Right lobe of liver (tissue), 6 donors: ENCODE measurements at regions not wholly inside any gene's neighbourhood (a gene's known extent, or its start where the extent isn't known, plus 50 kb on each side); places are given as distances from the start of the nearest gene placed in this dataset.

Experiments used
- ATAC-seq, 4 donors: fragments of 200-7000 bp; cut with Tn5 transposase; one replicate each; pipeline ENCODE4 v1.9.1; 2020; ENCODE audit warnings: mild to moderate bottlenecking in 4 of 4, moderate library complexity in 4 of 4
- DNase-seq, 3 donors: peaks; one replicate each; pipeline ENCODE4 v3.0.0-alpha.2; 2020
- H3K27ac ChIP-seq, 3 donors: fragments of 200-600 bp; one replicate each; pipeline ENCODE4 v1.8.0; 2022
- H3K27me3 ChIP-seq, 2 donors: fragments of 200-600 bp; one replicate each; pipeline ENCODE4 v1.8.0; 2022
- H3K36me3 ChIP-seq, 4 donors: fragments of 200-600 bp; sonication (generic) in 1 of 4; one replicate each; pipeline versions ENCODE4 v1.5.1 to v1.8.0; 2017 to 2022; ENCODE audit warnings: control low read depth in 1 of 4
- H3K4me1 ChIP-seq, 4 donors: fragments of 200-600 bp; sonication (generic) in 1 of 4; one replicate each; pipeline versions ENCODE4 v1.5.1 to v1.8.0; 2017 to 2022; ENCODE audit warnings: control low read depth in 1 of 4
- H3K4me3 ChIP-seq, 3 donors: fragments of 200-600 bp; one replicate each; pipeline ENCODE4 v1.8.0; 2022
- H3K9me3 ChIP-seq, 4 donors: fragments of 200-600 bp; sonication (generic) in 1 of 4; one replicate each; pipeline versions ENCODE4 v1.5.1 to v1.8.0; 2017 to 2022; ENCODE audit warnings: control low read depth in 1 of 4
- CTCF ChIP-seq, 4 donors: fragments of 200-600 bp in 3 of 4; fragments of 450-650 bp in 1 of 4; IDR thresholded peaks; one replicate each; pipeline versions ENCODE4 v1.5.1 to v1.8.0; 2016 to 2022; ENCODE audit warnings: antibody characterized with exemption in 4 of 4, mild to moderate bottlenecking in 2 of 4
- POLR2A ChIP-seq: fragments of 450-650 bp; IDR thresholded peaks from one replicate; pipeline ENCODE4 v1.6.1; 2017; ENCODE audit warnings: antibody characterized with exemption, mild to moderate bottlenecking
- WGBS: methylation state at CpG from one replicate; pipeline ENCODE4 v1.1.6; 2018; ENCODE audit warnings: low coverage, low lambda C conversion rate; ENCODE audit not compliant: insufficient coverage; ENCODE audit errors: missing lambda C conversion rate; 5-methylcytosine and 5-hydroxymethylcytosine counted together
- intact Hi-C, 2 donors: fragments of 100-400 bp; cut with DNase I; formaldehyde crosslinking; loops; one replicate each; pipeline versions ENCODE4 v1.11.2 to v1.14.1; 2022
- donor health status: DM: no; HTN: yes; CAD: no.
- donor health status: DM: no; HTN: no; CAD: no.
- donor health status: DM: no; HTN: no; CAD: no.
- donor health status: DM: no; HTN: yes; CAD: no.
- donor health status: DM: no; HTN: yes; CAD: no.

- intact Hi-C loops, result no loop called here
- ATAC-seq (peak in 1 of 4 donors; percentile 54), DNase-seq (no peak)
- Histone ChIP-seq H3K27me3 (no peaks in the 10 kb centered on the region), H3K9me3 (peaks cover 0 to 3% (median 0%) of the 10 kb centered on the region in 4 donors), H3K36me3 (no peaks in the 10 kb centered on the region), H3K4me3 (no peak overlapping the region), H3K4me1 (no peaks in the 10 kb centered on the region), H3K27ac (no peak overlapping the region)
- no peak for TF ChIP-seq CTCF (IDR thresholded peaks at IDR 0.05)
- WGBS, result 50% methylated on average over 4 of the region's 4 CpGs
Measured at GRCh38 chr12:4223273-4223845, 50.2 kb upstream of the CCND2 start.

GRCh38 chr12:4221258-4221620, 52.3 kb upstream of the CCND2 start:
- ATAC-seq, result no peak
- intact Hi-C loops, result no loop called here
- TF ChIP-seq CTCF (IDR thresholded peaks at IDR 0.05) (no peak), POLR2A (no peak)

GRCh38 chr12:4220536-4221257, 52.9 kb upstream of the CCND2 start:
- ATAC-seq, result no peak
- WGBS, result 54% methylated on average over 3 of the region's 7 CpGs
- H3K9me3 ChIP-seq, result peaks cover 0 to 3% (median 0%) of the 10 kb centered on the region in 4 donors

More at GRCh38 chr12:4221258-4221620, 52.3 kb upstream of the CCND2 start:
- no peak overlapping the region for H3K4me3 ChIP-seq
- H3K27ac ChIP-seq, result no peak overlapping the region
- no peaks in the 10 kb centered on the region for H3K4me1 ChIP-seq
- H3K36me3 ChIP-seq, result no peaks in the 10 kb centered on the region
- DNase-seq, result no peak
- H3K9me3 ChIP-seq, result peaks cover 0 to 3% (median 0%) of the 10 kb centered on the region in 4 donors
- H3K27me3 ChIP-seq, result no peaks in the 10 kb centered on the region

GRCh38 chr12:4217091-4217490, 56.5 kb upstream of the CCND2 start:
- no peak for ATAC-seq
- 48% methylated on average over 6 of the region's 6 CpGs for WGBS
- intact Hi-C loops, result no loop called here

More at GRCh38 chr12:4220536-4221257, 52.9 kb upstream of the CCND2 start:
- Histone ChIP-seq H3K4me1 (no peaks in the 10 kb centered on the region), H3K36me3 (no peaks in the 10 kb centered on the region), H3K27ac (no peak overlapping the region), H3K27me3 (no peaks in the 10 kb centered on the region), H3K4me3 (no peak overlapping the region)
- intact Hi-C loops, result no loop called here
- no peak for DNase-seq
- TF ChIP-seq POLR2A (no peak), CTCF (IDR thresholded peaks at IDR 0.05) (no peak)

More at GRCh38 chr12:4217091-4217490, 56.5 kb upstream of the CCND2 start:
- Histone ChIP-seq H3K27me3 (no peaks in the 10 kb centered on the region), H3K27ac (no peak overlapping the region), H3K36me3 (no peaks in the 10 kb centered on the region), H3K4me1 (no peaks in the 10 kb centered on the region), H3K4me3 (no peak overlapping the region), H3K9me3 (no peaks in the 10 kb centered on the region)
- no peak for TF ChIP-seq CTCF (IDR thresholded peaks at IDR 0.05)
- no peak for TF ChIP-seq POLR2A
- DNase-seq, result no peak
